Activated naive CD4-positive, alpha-beta T cell treated with anti-CD3 and anti-CD28 coated beads, Interleukin-2, amount 50 U/mL, for 24 hours (primary cell): ENCODE measurements at regions not wholly inside any gene's neighbourhood (a gene's known extent, or its start where the extent isn't known, plus 50 kb on each side); places are given as distances from the start of the nearest gene placed in this dataset.

Experiments
- H3K27ac Mint-ChIP-seq: one replicate; pipeline ENCODE4 v1.8.0; 2021; ENCODE audit warnings: mild to moderate bottlenecking, mixed read lengths
- H3K27me3 Mint-ChIP-seq: one replicate; pipeline ENCODE4 v1.8.0; 2021; ENCODE audit warnings: mixed read lengths
- H3K36me3 Mint-ChIP-seq: one replicate; pipeline ENCODE4 v1.8.0; 2021; ENCODE audit warnings: mixed read lengths
- H3K4me1 Mint-ChIP-seq: one replicate; pipeline ENCODE4 v1.8.0; 2021; ENCODE audit warnings: mixed read lengths
- H3K4me3 Mint-ChIP-seq: one replicate; pipeline ENCODE4 v1.8.0; 2021; ENCODE audit warnings: mild to moderate bottlenecking, mixed read lengths
- H3K9me3 Mint-ChIP-seq: one replicate; pipeline ENCODE4 v1.8.0; 2021; ENCODE audit warnings: mixed read lengths

DNA sequence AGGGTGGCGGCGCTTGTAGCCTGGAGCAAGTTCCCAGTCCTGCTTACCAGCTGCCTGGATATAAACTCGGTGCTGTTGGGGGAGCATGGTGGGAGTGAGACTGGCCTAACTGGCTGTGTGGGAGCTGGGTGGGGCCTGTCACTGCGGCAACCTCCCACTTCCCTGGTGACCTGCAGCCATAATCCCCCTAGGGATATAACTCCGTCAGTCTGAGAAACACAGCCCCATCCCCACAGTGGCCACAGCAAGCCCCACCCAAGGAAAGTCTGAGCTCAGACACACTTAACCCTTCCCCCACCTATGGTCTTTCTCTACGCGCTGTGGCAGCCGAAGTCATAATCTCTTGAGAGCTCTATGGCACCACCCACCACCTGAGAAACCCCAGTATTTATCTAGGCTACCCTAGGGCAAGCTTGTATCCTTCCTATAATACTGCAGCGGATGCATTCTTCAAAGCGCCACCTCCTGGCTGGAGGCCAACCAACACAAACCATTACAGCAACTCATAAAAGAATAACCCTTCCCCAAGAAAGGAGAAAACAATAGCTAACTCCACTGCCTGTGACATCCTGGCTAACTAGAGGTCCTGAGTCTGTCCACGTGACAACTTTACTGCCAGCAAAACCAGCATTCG lies 57.4 kb downstream of the ZNF648 start:
- peaks cover 7% of the 10 kb centered on the region for H3K27me3 Mint-ChIP-seq
- no peak overlapping the region for H3K27ac Mint-ChIP-seq
- peaks cover 6% of the 10 kb centered on the region for H3K36me3 Mint-ChIP-seq
- peaks cover 24% of the 10 kb centered on the region for H3K9me3 Mint-ChIP-seq
- H3K4me3 Mint-ChIP-seq: no peak overlapping the region
- peaks cover 6% of the 10 kb centered on the region for H3K4me1 Mint-ChIP-seq

GRCh38 chr1:182003025-182003725 lies 58.3 kb downstream of the ZNF648 start:
- Mint-ChIP-seq H3K27ac (no peak overlapping the region), H3K4me1 (peaks cover 6% of the 10 kb centered on the region), H3K27me3 (peaks cover 7% of the 10 kb centered on the region), H3K4me3 (no peak overlapping the region), H3K9me3 (peaks cover 17% of the 10 kb centered on the region), H3K36me3 (peaks cover 6% of the 10 kb centered on the region)

- peaks cover 13% of the 10 kb centered on the region for H3K9me3 Mint-ChIP-seq
- H3K36me3 Mint-ChIP-seq: peaks cover 6% of the 10 kb centered on the region
- no peak overlapping the region for H3K4me3 Mint-ChIP-seq
- H3K4me1 Mint-ChIP-seq: peaks cover 6% of the 10 kb centered on the region
- H3K27ac Mint-ChIP-seq: no peak overlapping the region
- peaks cover 5% of the 10 kb centered on the region for H3K27me3 Mint-ChIP-seq
These were observed 58.9 kb downstream of the ZNF648 start for GRCh38 chr1:182002570-182002969.

GRCh38 chr1:181998858-181999257 lies 62.7 kb downstream of the ZNF648 start:
- no peaks in the 10 kb centered on the region for H3K36me3 Mint-ChIP-seq
- no peak overlapping the region for H3K27ac Mint-ChIP-seq
- H3K4me3 Mint-ChIP-seq: no peak overlapping the region
- H3K9me3 Mint-ChIP-seq: no peaks in the 10 kb centered on the region
- peaks cover 9% of the 10 kb centered on the region for H3K27me3 Mint-ChIP-seq
- H3K4me1 Mint-ChIP-seq: no peaks in the 10 kb centered on the region

GRCh38 chr1:181992072-181992471 lies 69.4 kb downstream of the ZNF648 start:
- Mint-ChIP-seq H3K36me3 (no peaks in the 10 kb centered on the region), H3K27me3 (peaks cover 9% of the 10 kb centered on the region), H3K9me3 (no peaks in the 10 kb centered on the region), H3K4me1 (no peaks in the 10 kb centered on the region), H3K27ac (peak overlapping the region; percentile 5), H3K4me3 (no peak overlapping the region)

DNA sequence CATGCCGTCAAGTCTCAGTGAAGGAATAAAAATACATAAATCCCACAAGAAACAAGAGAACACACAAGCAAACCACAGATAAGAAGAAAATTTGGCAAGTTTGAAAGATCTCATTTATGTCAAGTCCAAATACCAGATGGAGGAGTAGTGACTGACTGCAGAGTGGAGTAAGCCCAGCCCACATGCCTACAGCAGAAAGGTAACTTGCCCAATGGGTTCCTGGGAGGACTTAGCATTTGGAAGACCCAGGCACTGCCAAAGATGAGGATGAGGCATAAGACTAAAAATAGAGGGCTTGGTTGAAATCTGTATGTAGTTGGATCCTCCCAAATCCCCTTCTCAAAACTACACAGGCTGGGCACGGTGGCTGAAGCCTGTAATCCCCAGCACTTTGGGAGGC lies 70.8 kb downstream of the ZNF648 start:
- no peak overlapping the region for H3K27ac Mint-ChIP-seq
- H3K4me3 Mint-ChIP-seq: no peak overlapping the region
- H3K36me3 Mint-ChIP-seq: no peaks in the 10 kb centered on the region
- H3K9me3 Mint-ChIP-seq: no peaks in the 10 kb centered on the region
- no peaks in the 10 kb centered on the region for H3K4me1 Mint-ChIP-seq
- H3K27me3 Mint-ChIP-seq: peaks cover 7% of the 10 kb centered on the region

GRCh38 chr1:181989261-181989920 lies 72.1 kb downstream of the ZNF648 start:
- no peak overlapping the region for H3K27ac Mint-ChIP-seq
- H3K4me1 Mint-ChIP-seq: no peaks in the 10 kb centered on the region
- H3K9me3 Mint-ChIP-seq: no peaks in the 10 kb centered on the region
- H3K27me3 Mint-ChIP-seq: peaks cover 9% of the 10 kb centered on the region
- no peaks in the 10 kb centered on the region for H3K36me3 Mint-ChIP-seq
- H3K4me3 Mint-ChIP-seq: no peak overlapping the region

DNA sequence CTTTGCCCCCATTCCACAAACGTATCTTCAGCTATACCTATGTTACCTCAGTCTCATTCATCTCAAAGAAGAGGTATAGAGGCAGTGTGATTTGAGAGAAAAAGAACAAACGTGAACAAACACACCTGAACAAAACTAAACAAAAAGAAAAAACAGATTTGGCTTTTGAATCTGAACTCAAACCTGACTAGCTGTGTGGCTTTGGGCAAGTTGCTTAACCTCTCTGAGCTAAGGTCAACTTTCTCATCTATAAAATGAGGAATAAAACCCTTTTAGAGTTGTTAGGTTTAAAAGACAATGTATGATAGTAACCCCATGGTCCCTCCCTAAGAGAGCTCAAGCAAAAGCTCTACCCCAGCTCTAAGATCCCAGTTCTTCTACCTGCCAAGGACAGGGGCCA lies 73.5 kb downstream of the ZNF648 start:
- Mint-ChIP-seq H3K4me1 (no peaks in the 10 kb centered on the region), H3K27me3 (peaks cover 9% of the 10 kb centered on the region), H3K4me3 (no peak overlapping the region), H3K27ac (no peak overlapping the region), H3K36me3 (no peaks in the 10 kb centered on the region), H3K9me3 (no peaks in the 10 kb centered on the region)

GRCh38 chr1:181987334-181987895 lies 74.1 kb downstream of the ZNF648 start:
- Mint-ChIP-seq H3K27me3 (peaks cover 9% of the 10 kb centered on the region), H3K27ac (no peak overlapping the region), H3K36me3 (no peaks in the 10 kb centered on the region), H3K9me3 (no peaks in the 10 kb centered on the region), H3K4me1 (no peaks in the 10 kb centered on the region), H3K4me3 (no peak overlapping the region)

DNA sequence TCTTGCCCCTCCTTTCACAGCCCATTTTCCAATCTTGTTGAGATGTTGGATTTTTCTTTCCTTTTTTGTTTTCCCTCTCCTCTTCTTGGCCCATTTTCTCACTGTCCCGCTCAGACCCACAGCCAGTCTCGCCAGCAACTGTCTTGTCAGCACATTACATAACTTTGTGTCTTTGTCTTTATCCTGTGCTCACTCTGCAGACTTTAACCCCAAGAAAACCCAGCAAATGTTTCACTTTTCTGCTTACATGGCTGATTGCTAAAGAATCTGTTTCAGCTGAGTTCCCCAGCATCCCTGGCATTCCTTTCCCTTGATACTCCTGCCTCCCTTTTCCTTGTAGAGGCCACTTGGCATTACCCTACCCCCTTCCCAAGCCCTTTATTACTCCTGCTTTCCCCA lies 74.6 kb downstream of the ZNF648 start:
- Mint-ChIP-seq H3K9me3 (no peaks in the 10 kb centered on the region), H3K27ac (no peak overlapping the region), H3K27me3 (peaks cover 6% of the 10 kb centered on the region), H3K36me3 (no peaks in the 10 kb centered on the region), H3K4me3 (no peak overlapping the region), H3K4me1 (no peaks in the 10 kb centered on the region)

DNA sequence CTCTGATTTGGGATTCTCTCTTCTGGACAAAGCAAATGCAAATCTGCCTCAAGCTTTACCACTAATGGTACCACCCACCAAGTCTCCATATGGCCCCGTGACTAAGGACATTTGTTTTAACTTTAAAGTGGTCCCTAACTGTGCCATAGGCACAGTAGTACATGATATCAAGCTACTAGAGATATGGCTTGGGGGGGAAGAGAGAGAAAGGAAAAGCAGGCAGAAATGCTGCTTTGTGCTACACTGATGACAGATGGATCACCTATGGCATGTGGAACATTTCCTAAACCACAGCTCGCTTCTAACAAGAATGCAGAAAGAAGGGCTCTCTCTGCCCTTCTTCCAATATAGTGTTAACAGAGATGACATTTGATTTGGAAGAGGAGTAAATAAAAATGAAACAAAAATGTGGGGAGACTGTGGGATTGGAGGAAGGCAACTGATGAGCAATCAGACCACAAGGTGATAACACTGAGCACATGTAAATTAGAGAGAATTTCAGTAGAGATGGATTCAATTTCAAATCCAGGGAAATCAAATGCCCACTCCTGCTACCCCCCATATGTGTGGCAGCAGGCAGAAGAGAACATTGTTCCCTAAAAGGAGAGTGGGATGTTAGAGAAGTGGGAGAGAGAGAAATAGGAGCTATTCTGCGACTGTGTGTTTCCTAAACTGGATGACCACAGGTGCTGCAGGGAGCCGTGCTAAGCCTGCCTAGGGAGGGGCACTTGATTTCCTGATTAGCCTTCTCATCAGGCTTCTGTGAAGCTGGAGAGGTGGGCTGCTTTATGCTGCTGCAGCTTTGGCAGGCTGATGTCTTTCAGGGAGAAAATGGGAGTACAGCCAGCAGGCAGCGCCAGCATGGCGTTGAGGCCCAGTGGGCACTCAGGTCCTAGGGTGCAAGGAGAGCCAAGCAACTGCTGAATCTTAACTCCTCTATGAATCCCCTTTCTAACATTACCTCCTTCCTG lies 75.3 kb downstream of the ZNF648 start:
- no peaks in the 10 kb centered on the region for H3K4me1 Mint-ChIP-seq
- H3K27me3 Mint-ChIP-seq: peaks cover 6% of the 10 kb centered on the region
- H3K4me3 Mint-ChIP-seq: no peak overlapping the region
- H3K9me3 Mint-ChIP-seq: no peaks in the 10 kb centered on the region
- no peaks in the 10 kb centered on the region for H3K36me3 Mint-ChIP-seq
- H3K27ac Mint-ChIP-seq: no peak overlapping the region

- H3K27ac Mint-ChIP-seq: no peak overlapping the region
- H3K9me3 Mint-ChIP-seq: no peaks in the 10 kb centered on the region
- no peaks in the 10 kb centered on the region for H3K36me3 Mint-ChIP-seq
- no peak overlapping the region for H3K4me3 Mint-ChIP-seq
- no peaks in the 10 kb centered on the region for H3K4me1 Mint-ChIP-seq
- peaks cover 6% of the 10 kb centered on the region for H3K27me3 Mint-ChIP-seq
These were observed 76.2 kb downstream of the ZNF648 start for GRCh38 chr1:181985281-181985680.

- Mint-ChIP-seq H3K4me1 (no peaks in the 10 kb centered on the region), H3K36me3 (no peaks in the 10 kb centered on the region), H3K27ac (no peak overlapping the region), H3K27me3 (peaks cover 10% of the 10 kb centered on the region), H3K9me3 (peaks cover 5% of the 10 kb centered on the region), H3K4me3 (no peak overlapping the region)
These were observed 77.5 kb downstream of the ZNF648 start for GRCh38 chr1:181984006-181984405.

DNA sequence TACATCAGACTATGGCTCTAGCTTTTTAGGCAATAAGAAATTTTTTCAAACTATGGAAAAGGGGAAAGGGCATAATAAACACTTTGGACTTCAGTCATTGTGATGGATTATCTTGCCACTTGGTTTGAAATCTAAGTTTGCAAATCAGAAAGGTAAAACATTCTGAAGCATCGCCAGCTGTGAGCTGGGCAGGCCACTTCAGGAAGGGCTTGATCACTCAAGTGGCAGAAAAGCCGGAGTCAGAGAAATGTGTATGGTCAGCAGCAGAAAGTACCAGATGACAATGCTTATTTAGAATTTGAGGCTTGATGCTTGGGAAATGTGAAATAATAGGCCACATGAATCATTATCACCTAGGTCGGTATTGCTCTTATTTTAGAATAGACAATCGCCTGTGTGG lies 79.7 kb downstream of the ZNF648 start:
- Mint-ChIP-seq H3K4me3 (no peak overlapping the region), H3K27me3 (peaks cover 12% of the 10 kb centered on the region), H3K36me3 (no peaks in the 10 kb centered on the region), H3K4me1 (no peaks in the 10 kb centered on the region), H3K9me3 (peaks cover 9% of the 10 kb centered on the region), H3K27ac (no peak overlapping the region)

GRCh38 chr1:181972256-181972655 lies 89.3 kb downstream of the ZNF648 start:
- Mint-ChIP-seq H3K4me1 (no peaks in the 10 kb centered on the region), H3K4me3 (no peak overlapping the region), H3K27me3 (peaks cover 14% of the 10 kb centered on the region), H3K9me3 (peaks cover 6% of the 10 kb centered on the region), H3K36me3 (peaks cover 6% of the 10 kb centered on the region), H3K27ac (no peak overlapping the region)
